Activated naive CD4-positive, alpha-beta T cell treated with anti-CD3 and anti-CD28 coated beads, Interleukin-2, amount 50 U/mL, for 72 hours (primary cell): ENCODE measurements at regions not wholly inside any gene's neighbourhood (a gene's known extent, or its start where the extent isn't known, plus 50 kb on each side); places are given as distances from the start of the nearest gene placed in this dataset.
"Not testable (repeated sequence)": the region's sequence is repeated elsewhere in the genome, so short reads cannot be mapped to it uniquely, and the experiment has no call there.

Source experiments
- ATAC-seq, 2 donors: fragments of 150-1000 bp; cut with Tn5 transposase; 2 replicates each; pipeline ENCODE4 v1.10.0; 2021; ENCODE audit warnings: mild to moderate bottlenecking in 2 of 2, moderate library complexity in 2 of 2
- DNase-seq, 2 donors: peaks; one replicate each; pipeline ENCODE4 v3.0.0; 2021 to 2022; ENCODE audit warnings: low spot score in 2 of 2
- H3K27ac Mint-ChIP-seq, 2 donors: one replicate each; pipeline ENCODE4 v1.8.0; 2022; ENCODE audit warnings: mild to moderate bottlenecking in 2 of 2, mixed read lengths in 2 of 2
- H3K36me3 Mint-ChIP-seq, 2 donors: one replicate each; pipeline ENCODE4 v1.8.0; 2022; ENCODE audit warnings: mixed read lengths in 2 of 2
- H3K9me3 Mint-ChIP-seq, 2 donors: one replicate each; pipeline ENCODE4 v1.8.0; 2022; ENCODE audit warnings: mixed read lengths in 2 of 2

DNA sequence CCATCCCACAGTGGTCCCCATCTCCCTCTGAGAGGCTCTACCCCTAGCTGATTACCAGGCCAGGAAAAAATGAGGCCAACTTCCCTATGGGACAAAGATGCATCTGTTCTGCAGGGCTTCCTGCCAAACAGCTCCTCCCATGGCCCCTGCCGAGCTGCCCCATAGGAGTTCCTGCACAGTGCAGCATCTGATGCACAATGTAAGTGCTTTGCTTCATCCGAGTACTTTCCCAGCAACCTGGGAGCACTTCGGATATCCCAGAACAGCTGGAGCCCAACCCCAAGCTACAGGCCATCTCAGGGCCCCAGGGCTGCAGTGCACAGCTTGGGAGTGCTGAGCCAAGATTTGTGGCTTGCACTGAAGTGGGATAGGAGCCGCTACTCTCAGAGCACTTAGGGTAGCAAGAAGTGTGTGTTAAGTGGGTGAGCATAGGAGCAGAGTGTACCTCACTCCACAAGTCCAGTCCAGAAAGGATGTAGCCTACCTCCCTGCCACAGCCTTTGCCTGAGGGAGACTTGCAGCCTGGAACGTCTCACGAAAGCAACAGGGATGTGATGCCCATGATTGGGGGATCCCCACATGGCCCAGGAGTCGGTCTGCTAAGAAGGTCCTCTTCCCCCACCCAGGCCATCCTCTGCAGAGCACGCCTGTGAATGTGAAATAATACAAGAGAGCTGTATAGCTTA is 209.6 kb upstream of the VWC2 start:
- H3K36me3 Mint-ChIP-seq = no peaks in the 10 kb centered on the region
- ATAC-seq = no peak
- no peak overlapping the region for H3K27ac Mint-ChIP-seq

DNA sequence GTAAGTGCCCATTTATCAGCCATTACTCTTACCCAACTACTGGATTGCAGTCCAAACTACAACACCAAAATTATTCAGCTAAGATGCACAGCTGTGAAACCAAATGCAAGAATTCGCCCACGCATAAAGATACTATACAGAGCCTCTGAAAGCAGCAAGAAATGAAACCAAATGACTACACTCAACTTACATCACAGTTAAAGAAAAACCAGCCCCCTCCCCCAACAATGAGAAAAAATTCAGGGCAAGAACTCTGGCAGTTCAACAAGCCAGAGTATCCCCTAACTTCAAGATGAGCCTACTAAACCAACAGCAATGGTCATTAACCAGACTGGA is 209.1 kb upstream of the VWC2 start:
- DNase-seq (no peak), ATAC-seq (no peak)
- H3K27ac Mint-ChIP-seq = no peak overlapping the region
- peaks cover 17 to 37% of the 10 kb centered on the region in 2 donors for H3K9me3 Mint-ChIP-seq
- H3K36me3 Mint-ChIP-seq = no peaks in the 10 kb centered on the region

More for the DNA sequence above, 209.6 kb upstream of the VWC2 start:
- DNase-seq = no peak
- peaks cover 18 to 37% of the 10 kb centered on the region in 2 donors for H3K9me3 Mint-ChIP-seq

GRCh38 chr7:49577576-49577975 is 195.9 kb upstream of the VWC2 start:
- no peaks in the 10 kb centered on the region for H3K36me3 Mint-ChIP-seq
- DNase-seq (no peak), ATAC-seq (no peak)

DNA sequence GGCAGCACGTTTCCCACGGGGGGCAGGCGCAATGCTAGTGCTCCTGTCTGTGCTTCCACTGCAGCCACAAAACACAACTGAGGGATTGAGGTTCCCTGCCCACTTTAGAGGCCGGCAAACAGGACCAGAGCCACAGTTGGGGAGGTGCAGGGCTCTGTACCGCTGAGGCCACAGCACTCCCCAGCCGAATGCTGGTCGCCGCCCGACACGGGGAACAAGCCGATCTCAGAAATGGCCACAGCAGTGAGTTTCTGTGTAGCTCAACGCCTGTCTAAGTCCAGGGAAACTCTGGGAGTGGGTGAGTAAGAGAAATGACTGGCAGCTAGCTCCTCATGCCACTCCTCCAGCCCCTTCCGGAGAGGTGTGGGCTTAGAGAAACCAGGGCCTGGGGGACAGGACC is 194.0 kb upstream of the VWC2 start:
- H3K36me3 Mint-ChIP-seq = no peaks in the 10 kb centered on the region
- ATAC-seq (no peak), DNase-seq (no peak)
- H3K9me3 Mint-ChIP-seq = peaks cover 5 to 8% of the 10 kb centered on the region in 2 donors
- H3K27ac Mint-ChIP-seq = no peak overlapping the region

More at GRCh38 chr7:49577576-49577975, 195.9 kb upstream of the VWC2 start:
- no peak overlapping the region for H3K27ac Mint-ChIP-seq
- peaks cover 5 to 8% of the 10 kb centered on the region in 2 donors for H3K9me3 Mint-ChIP-seq

- ATAC-seq = no peak
- Mint-ChIP-seq H3K9me3 (peaks cover 5 to 8% of the 10 kb centered on the region in 2 donors), H3K27ac (no peak overlapping the region), H3K36me3 (no peaks in the 10 kb centered on the region)
- no peak for DNase-seq
These were observed 193.4 kb upstream of the VWC2 start for GRCh38 chr7:49580000-49580399.

DNA sequence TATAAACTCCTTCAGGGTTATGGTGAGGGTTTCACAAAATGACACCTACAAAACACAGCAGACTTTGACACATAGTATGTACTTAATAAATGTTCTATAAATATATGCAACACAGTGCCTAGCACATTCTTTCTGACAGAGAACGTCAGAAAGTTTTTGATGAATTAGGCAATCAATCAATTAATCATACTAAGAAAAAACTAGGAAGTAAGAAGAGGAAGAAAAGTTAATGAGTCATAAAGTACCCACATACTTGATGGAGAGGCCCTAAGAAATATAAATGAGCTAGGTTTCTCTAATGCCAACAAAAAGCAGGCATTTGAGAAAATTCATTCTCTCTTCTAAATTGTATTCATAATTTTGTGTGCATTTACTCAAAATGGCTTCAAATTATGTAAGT is 192.7 kb upstream of the VWC2 start:
- peaks cover 5 to 8% of the 10 kb centered on the region in 2 donors for H3K9me3 Mint-ChIP-seq

DNA sequence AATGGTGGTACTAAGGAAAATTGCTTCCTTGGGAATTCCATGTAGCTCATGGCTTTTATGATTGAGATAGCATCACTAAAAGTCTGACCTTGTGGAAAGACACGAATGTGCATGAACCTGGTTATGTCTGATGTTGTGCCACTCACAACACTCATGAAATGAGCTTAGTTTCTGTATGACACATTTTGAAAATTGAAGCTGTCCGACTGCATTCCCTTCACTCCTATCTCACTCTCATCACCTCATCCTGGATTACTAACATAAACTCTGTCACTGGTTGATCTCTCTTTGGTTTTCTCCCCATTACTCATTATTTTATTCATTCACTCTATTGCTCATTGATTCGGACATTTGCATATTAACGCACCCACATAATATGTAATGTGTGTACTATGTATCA is 190.0 kb upstream of the VWC2 start:
- DNase-seq (no peak), ATAC-seq (no peak)
- Mint-ChIP-seq H3K27ac (no peak overlapping the region), H3K36me3 (no peaks in the 10 kb centered on the region), H3K9me3 (peaks cover 4 to 8% of the 10 kb centered on the region in 2 donors)

More for the DNA sequence above, 192.7 kb upstream of the VWC2 start:
- ATAC-seq (no peak), DNase-seq (no peak)
- Mint-ChIP-seq H3K36me3 (no peaks in the 10 kb centered on the region), H3K27ac (no peak overlapping the region)

GRCh38 chr7:49596701-49597491 is 176.5 kb upstream of the VWC2 start:
- ATAC-seq = no peak
- DNase-seq = no peak
- Mint-ChIP-seq H3K9me3 (peaks cover 4 to 6% of the 10 kb centered on the region in 2 donors), H3K27ac (no peak overlapping the region), H3K36me3 (no peaks in the 10 kb centered on the region)

DNA sequence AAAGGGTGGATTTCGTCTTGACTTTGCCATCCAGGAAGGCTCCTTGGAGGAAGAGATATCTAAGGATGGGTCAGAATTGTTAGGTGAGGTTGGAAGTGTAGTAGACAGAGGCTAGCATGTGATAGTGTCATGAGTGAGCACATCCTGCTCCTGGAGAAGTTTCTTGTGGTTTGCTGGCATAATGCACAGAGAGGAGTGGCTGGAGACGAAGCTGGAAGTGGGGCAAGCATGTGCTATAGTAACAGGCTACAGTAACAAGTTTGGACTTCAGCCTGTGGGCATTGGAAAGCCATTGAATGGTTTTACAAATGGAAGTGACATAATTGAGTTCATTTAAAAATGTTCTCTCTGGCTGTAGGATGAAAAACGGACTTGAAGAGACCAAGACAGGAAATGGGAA is 175.6 kb upstream of the VWC2 start:
- no peak for ATAC-seq
- Mint-ChIP-seq H3K9me3 (peaks cover 4 to 6% of the 10 kb centered on the region in 2 donors), H3K27ac (peak overlapping the region in 1 of 2 donors; percentile 10), H3K36me3 (no peaks in the 10 kb centered on the region)
- DNase-seq = no peak

GRCh38 chr7:49611951-49612350 is 161.5 kb upstream of the VWC2 start:
- no peak for DNase-seq
- no peak for ATAC-seq
- H3K9me3 Mint-ChIP-seq = peaks cover 4 to 23% of the 10 kb centered on the region in 2 donors
- no peak overlapping the region for H3K27ac Mint-ChIP-seq
- no peaks in the 10 kb centered on the region for H3K36me3 Mint-ChIP-seq

GRCh38 chr7:49613759-49614158 is 159.7 kb upstream of the VWC2 start:
- ATAC-seq = no peak
- Mint-ChIP-seq H3K27ac (no peak overlapping the region), H3K36me3 (no peaks in the 10 kb centered on the region), H3K9me3 (peaks cover 5 to 24% of the 10 kb centered on the region in 2 donors)
- no peak for DNase-seq

DNA sequence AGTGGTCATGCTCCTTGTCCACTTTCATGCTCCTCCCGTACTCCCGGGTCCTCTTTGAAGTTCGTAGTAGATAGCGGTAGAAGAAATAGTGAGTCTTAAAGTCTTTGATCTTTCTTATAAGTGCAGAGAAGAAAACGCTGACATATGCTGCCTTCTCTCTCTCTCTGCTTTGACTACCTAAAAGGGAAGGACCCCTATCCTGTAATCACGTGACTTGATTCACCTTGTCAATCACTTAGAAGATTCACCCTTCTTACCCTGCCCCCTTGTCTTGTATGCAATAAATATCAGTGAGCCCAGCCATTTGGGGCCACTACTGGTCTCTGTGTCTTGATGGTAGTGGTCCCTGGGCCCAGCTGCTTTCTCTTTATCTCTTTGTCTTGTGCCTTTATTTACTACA is 158.5 kb upstream of the VWC2 start:
- ATAC-seq, DNase-seq, H3K36me3 Mint-ChIP-seq, H3K27ac Mint-ChIP-seq: not testable (repeated sequence)
- H3K9me3 Mint-ChIP-seq = peaks cover 5 to 23% of the 10 kb centered on the region in 2 donors

DNA sequence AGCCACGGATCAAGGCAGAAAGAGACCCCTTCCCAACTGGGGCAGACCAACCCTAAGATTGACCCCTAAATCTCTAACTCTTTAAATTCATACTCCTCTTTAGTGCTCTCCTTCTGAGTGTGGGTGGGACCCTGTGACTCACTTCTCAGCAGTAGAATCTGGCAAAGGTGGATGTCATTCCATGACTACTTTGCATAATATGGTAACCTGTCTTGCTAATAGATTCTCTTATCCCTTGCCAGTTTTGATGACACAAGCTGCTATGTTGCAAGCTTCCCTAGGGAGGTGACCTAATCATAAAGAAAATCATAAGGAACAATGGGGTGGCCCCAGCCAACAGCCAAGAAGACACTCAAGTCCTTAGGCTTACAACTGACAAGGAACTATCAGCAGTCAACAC is 155.4 kb upstream of the VWC2 start:
- no peak overlapping the region for H3K27ac Mint-ChIP-seq
- no peak for DNase-seq
- ATAC-seq = no peak
- H3K36me3 Mint-ChIP-seq = no peaks in the 10 kb centered on the region
- H3K9me3 Mint-ChIP-seq = peaks cover 15 to 27% of the 10 kb centered on the region in 2 donors

GRCh38 chr7:49623943-49624342 is 149.5 kb upstream of the VWC2 start:
- H3K36me3 Mint-ChIP-seq = no peaks in the 10 kb centered on the region
- no peak for ATAC-seq
- H3K27ac Mint-ChIP-seq = no peak overlapping the region
- DNase-seq = no peak
- peaks cover 10 to 16% of the 10 kb centered on the region in 2 donors for H3K9me3 Mint-ChIP-seq

DNA sequence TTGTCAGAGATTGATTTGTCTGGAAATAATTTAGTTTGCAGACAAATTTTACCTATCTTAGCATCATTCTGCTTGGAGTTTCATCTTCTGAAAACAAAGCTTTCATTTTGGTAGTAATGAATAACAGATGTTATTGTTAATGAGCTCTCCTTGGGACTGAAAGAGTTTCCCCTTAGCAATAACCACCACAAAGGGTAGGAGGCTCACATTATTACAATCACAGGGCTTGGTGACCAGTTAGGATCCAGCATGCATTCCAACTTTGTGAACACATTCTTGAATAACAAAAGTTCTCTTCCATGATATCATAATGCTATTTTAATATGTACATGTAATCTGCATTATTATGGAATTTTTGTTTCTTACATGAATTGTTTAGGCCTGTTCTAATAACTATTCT is 148.8 kb upstream of the VWC2 start:
- ATAC-seq (no peak), DNase-seq (no peak)
- Mint-ChIP-seq H3K9me3 (peaks cover 10 to 12% of the 10 kb centered on the region in 2 donors), H3K36me3 (no peaks in the 10 kb centered on the region), H3K27ac (no peak overlapping the region)

DNA sequence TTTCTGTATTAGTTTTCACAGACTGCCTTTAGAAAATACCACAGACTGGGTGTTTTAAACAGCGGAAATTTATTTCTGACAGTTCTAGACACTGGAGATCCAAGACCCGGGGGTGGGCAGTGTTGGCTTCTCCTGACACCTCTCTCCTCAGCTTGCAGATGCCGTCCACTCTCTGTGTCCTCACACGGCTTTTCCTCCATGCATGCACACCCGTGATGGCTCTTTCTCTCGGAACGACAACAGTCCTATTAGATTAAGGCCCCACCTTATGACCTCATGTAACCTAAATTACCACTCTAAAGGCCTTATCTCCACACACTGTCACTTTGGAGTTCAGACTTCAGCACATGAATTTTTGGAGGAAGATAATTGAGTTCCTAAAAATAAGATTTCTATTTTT is 142.9 kb upstream of the VWC2 start:
- DNase-seq = no peak
- H3K27ac Mint-ChIP-seq = no peak overlapping the region

GRCh38 chr7:49631071-49631815 is 142.2 kb upstream of the VWC2 start:
- H3K9me3 Mint-ChIP-seq = peaks cover 0 to 4% of the 10 kb centered on the region in 2 donors
- H3K36me3 Mint-ChIP-seq = no peaks in the 10 kb centered on the region
- no peak overlapping the region for H3K27ac Mint-ChIP-seq
- no peak for ATAC-seq
- no peak for DNase-seq

More for the DNA sequence above, 142.9 kb upstream of the VWC2 start:
- no peak for ATAC-seq
- peaks cover 0 to 4% of the 10 kb centered on the region in 2 donors for H3K9me3 Mint-ChIP-seq
- H3K36me3 Mint-ChIP-seq = no peaks in the 10 kb centered on the region
